Liver (tissue), 7 donors: ENCODE measurements at regions not wholly inside any gene's neighbourhood (a gene's known extent, or its start where the extent isn't known, plus 50 kb on each side); places are given as distances from the start of the nearest gene placed in this dataset.

Experiments used
- DNase-seq: peaks from one replicate; pipeline ENCODE4 v3.0.0-alpha.2; 2017; ENCODE audit warnings: low spot score
- H3K27ac ChIP-seq, 2 donors: one replicate each; pipeline ENCODE4 v1.7.0; 2013; ENCODE audit warnings: inconsistent platforms in 2 of 2, low read length in 2 of 2, control low read depth in 1 of 2, low read depth in 1 of 2, mild to moderate bottlenecking in 1 of 2
- H3K27me3 ChIP-seq, 4 donors: one replicate each; pipeline versions ENCODE4 v1.6.1 to v1.7.0; 2013; ENCODE audit warnings: low read length in 3 of 4, inconsistent platforms in 1 of 4, mild to moderate bottlenecking in 1 of 4, moderate library complexity in 1 of 4; ENCODE audit not compliant: control insufficient read depth in 4 of 4, insufficient read depth in 4 of 4
- H3K36me3 ChIP-seq, 4 donors: one replicate each; pipeline versions ENCODE4 v1.6.1 to v1.7.0; 2013; ENCODE audit warnings: low read length in 3 of 4, mild to moderate bottlenecking in 3 of 4, low read depth in 1 of 4, moderate library complexity in 1 of 4; ENCODE audit not compliant: control insufficient read depth in 4 of 4, insufficient read depth in 3 of 4
- H3K4me1 ChIP-seq, 4 donors: one replicate each; pipeline versions ENCODE4 v1.6.1 to v1.7.0; 2013; ENCODE audit warnings: low read length in 3 of 4, mild to moderate bottlenecking in 3 of 4, moderate library complexity in 1 of 4; ENCODE audit not compliant: control insufficient read depth in 4 of 4, insufficient read depth in 4 of 4
- H3K4me3 ChIP-seq, 3 donors: one replicate each; pipeline versions ENCODE4 v1.6.1 to v1.7.0; 2013; ENCODE audit warnings: low read length in 3 of 3, control low read depth in 1 of 3, low read depth in 1 of 3, mild to moderate bottlenecking in 1 of 3
- H3K9ac ChIP-seq, 2 donors: one replicate each; pipeline ENCODE4 v1.7.0; 2013; ENCODE audit warnings: low read length in 2 of 2, mild to moderate bottlenecking in 2 of 2, moderate library complexity in 2 of 2, control low read depth in 1 of 2, low read depth in 1 of 2
- H3K9me3 ChIP-seq, 4 donors: one replicate each; pipeline versions ENCODE4 v1.6.1 to v1.7.0; 2013; ENCODE audit warnings: low read length in 3 of 4; ENCODE audit not compliant: control insufficient read depth in 4 of 4
- ATF3 ChIP-seq: IDR thresholded peaks from 2 replicates; pipeline ENCODE4 v1.6.1; 2016; ENCODE audit warnings: antibody characterized with exemption
- FOXA2 ChIP-seq: IDR thresholded peaks from 2 replicates; pipeline ENCODE4 v1.6.1; 2016; ENCODE audit warnings: antibody characterized with exemption
- GABPA ChIP-seq, 2 donors: IDR thresholded peaks in 1 of 2; conservative IDR thresholded peaks in 1 of 2; 2 replicates each; pipeline ENCODE4 v1.6.1; 2016; ENCODE audit warnings: antibody characterized with exemption in 2 of 2, mild to moderate bottlenecking in 1 of 2, moderate library complexity in 1 of 2
- HNF4A ChIP-seq, 2 donors: conservative IDR thresholded peaks; 2 replicates each; pipeline ENCODE4 v1.6.1; 2016; ENCODE audit warnings: antibody characterized with exemption in 2 of 2, mild to moderate bottlenecking in 2 of 2
- JUND ChIP-seq, 2 donors: IDR thresholded peaks; 2 replicates each; pipeline ENCODE4 v1.6.1; 2016; ENCODE audit warnings: antibody characterized with exemption in 2 of 2
- MAX ChIP-seq: IDR thresholded peaks from 2 replicates; pipeline ENCODE4 v1.6.1; 2016; ENCODE audit warnings: antibody characterized with exemption
- NR2F2 ChIP-seq: IDR thresholded peaks from 2 replicates; pipeline ENCODE4 v1.6.1; 2016; ENCODE audit warnings: antibody characterized with exemption
- RAD21 ChIP-seq, 2 donors: IDR thresholded peaks; 2 replicates each; pipeline ENCODE4 v1.6.1; 2016; ENCODE audit warnings: antibody characterized with exemption in 2 of 2, mild to moderate bottlenecking in 2 of 2
- REST ChIP-seq: IDR thresholded peaks from 2 replicates; pipeline ENCODE4 v1.6.1; 2016; ENCODE audit warnings: antibody characterized with exemption, mild to moderate bottlenecking
- RXRA ChIP-seq, 2 donors: IDR thresholded peaks; 2 replicates each; pipeline ENCODE4 v1.6.1; 2017 to 2018; ENCODE audit warnings: antibody characterized with exemption in 2 of 2, mild to moderate bottlenecking in 1 of 2
- SP1 ChIP-seq: IDR thresholded peaks from 2 replicates; pipeline ENCODE4 v1.6.1; 2018; ENCODE audit warnings: antibody characterized with exemption, mild to moderate bottlenecking
- TAF1 ChIP-seq: conservative IDR thresholded peaks from 2 replicates; pipeline ENCODE4 v1.6.1; 2016; ENCODE audit warnings: antibody characterized with exemption, mild to moderate bottlenecking
- YY1 ChIP-seq: IDR thresholded peaks from 2 replicates; pipeline ENCODE4 v1.6.1; 2016; ENCODE audit warnings: antibody characterized with exemption, mild to moderate bottlenecking
- WGBS: extraction: QIAGEN DNeasy Blood & Tissue Kit; methylation state at CpG from one replicate; pipeline ENCODE4 v1.1.7; 2013; 5-methylcytosine and 5-hydroxymethylcytosine counted together
- TF ChIP-seq, protein P1 (sequence below): IDR thresholded peaks from 2 replicates; pipeline ENCODE4 v1.6.1; 2016; ENCODE audit warnings: antibody characterized with exemption
- donor health status: healthy.
- donor health status: healthy.
- donor health status: healthy.
- donor health status: healthy.

DNA sequence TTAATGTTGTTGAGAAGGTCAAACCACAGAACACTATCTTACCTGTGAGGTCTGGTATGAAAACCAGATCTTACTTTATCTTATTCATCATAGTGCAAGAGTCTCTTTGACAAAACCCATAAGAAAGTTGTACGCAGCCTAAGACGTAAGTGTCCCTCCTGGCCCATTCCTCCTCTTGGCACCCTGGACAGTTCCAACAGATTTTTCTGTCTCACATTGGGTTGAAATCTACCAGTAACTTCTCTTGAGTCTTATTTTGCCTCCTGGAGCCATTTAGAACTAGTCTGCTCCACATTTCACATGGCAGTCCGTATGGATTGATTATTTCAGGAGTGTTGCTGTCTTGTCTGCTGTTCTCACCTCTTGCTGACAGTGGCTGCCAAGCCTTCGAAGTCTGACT lies 498.4 kb downstream of the PDCD6IP start:
- H3K27ac ChIP-seq = no peak overlapping the region
- no peak for DNase-seq
- no peaks in the 10 kb centered on the region for H3K36me3 ChIP-seq
- WGBS = 71% methylated on average over 4 of the region's 4 CpGs
- H3K9me3 ChIP-seq = no peaks in the 10 kb centered on the region
- H3K9ac ChIP-seq = no peak overlapping the region
- TF ChIP-seq RXRA (IDR thresholded peaks at IDR 0.05) = no peak
- no peaks in the 10 kb centered on the region for H3K4me1 ChIP-seq
- H3K27me3 ChIP-seq = peaks cover 0 to 4% (median 2%) of the 10 kb centered on the region in 4 donors
- H3K4me3 ChIP-seq = no peak overlapping the region

DNA sequence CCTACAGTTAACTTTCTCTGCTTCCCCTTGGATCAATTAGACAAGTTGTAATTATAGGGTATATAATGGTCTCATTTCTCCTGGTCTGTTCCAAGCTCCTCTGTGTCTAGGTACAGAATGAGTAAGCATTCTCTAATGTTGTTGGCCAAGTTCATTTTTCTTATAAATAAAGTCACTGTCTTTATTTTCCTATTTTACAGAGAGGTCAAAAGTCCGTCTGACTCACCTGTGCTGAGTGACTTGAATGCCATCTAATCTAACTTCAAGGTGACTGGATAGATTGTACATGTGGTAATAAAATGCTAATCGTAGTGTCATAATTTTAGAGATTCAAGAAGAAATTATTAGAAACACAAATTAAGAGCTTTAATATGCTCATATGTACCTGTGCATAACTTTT lies 500.2 kb downstream of the PDCD6IP start:
- no peaks in the 10 kb centered on the region for H3K36me3 ChIP-seq
- no peak overlapping the region for H3K9ac ChIP-seq
- no peak for DNase-seq
- peaks cover 0 to 4% (median 2%) of the 10 kb centered on the region in 4 donors for H3K27me3 ChIP-seq
- H3K4me3 ChIP-seq = no peak overlapping the region
- no peaks in the 10 kb centered on the region for H3K4me1 ChIP-seq
- 65% methylated on average over 2 of the region's 2 CpGs for WGBS
- TF ChIP-seq JUND (IDR thresholded peaks at IDR 0.05) (no peak), TAF1 (no peak), RXRA (IDR thresholded peaks at IDR 0.05) (no peak), GABPA (IDR thresholded peaks at IDR 0.05 in 1 of 2, conservative IDR thresholded peaks at IDR 0.05 in 1 of 2) (no peak), SP1 (no peak), RAD21 (IDR thresholded peaks at IDR 0.05) (no peak), HNF4A (conservative IDR thresholded peaks at IDR 0.05) (no peak), NR2F2 (no peak), FOXA2 (no peak), ATF3 (no peak), REST (no peak), MAX (no peak)
- TF ChIP-seq, protein P1, sequence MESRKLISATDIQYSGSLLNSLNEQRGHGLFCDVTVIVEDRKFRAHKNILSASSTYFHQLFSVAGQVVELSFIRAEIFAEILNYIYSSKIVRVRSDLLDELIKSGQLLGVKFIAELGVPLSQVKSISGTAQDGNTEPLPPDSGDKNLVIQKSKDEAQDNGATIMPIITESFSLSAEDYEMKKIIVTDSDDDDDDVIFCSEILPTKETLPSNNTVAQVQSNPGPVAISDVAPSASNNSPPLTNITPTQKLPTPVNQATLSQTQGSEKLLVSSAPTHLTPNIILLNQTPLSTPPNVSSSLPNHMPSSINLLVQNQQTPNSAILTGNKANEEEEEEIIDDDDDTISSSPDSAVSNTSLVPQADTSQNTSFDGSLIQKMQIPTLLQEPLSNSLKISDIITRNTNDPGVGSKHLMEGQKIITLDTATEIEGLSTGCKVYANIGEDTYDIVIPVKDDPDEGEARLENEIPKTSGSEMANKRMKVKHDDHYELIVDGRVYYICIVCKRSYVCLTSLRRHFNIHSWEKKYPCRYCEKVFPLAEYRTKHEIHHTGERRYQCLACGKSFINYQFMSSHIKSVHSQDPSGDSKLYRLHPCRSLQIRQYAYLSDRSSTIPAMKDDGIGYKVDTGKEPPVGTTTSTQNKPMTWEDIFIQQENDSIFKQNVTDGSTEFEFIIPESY = no peak
- H3K27ac ChIP-seq = no peak overlapping the region
- H3K9me3 ChIP-seq = no peaks in the 10 kb centered on the region

- no peaks in the 10 kb centered on the region for H3K4me1 ChIP-seq
- H3K9me3 ChIP-seq = no peaks in the 10 kb centered on the region
- H3K9ac ChIP-seq = no peak overlapping the region
- H3K27me3 ChIP-seq = peaks cover 0 to 4% (median 2%) of the 10 kb centered on the region in 4 donors
- H3K27ac ChIP-seq = no peak overlapping the region
- H3K36me3 ChIP-seq = no peaks in the 10 kb centered on the region
- no peak for DNase-seq
- 48% methylated on average over 3 of the region's 3 CpGs for WGBS
- H3K4me3 ChIP-seq = no peak overlapping the region
- TF ChIP-seq GABPA (IDR thresholded peaks at IDR 0.05 in 1 of 2, conservative IDR thresholded peaks at IDR 0.05 in 1 of 2) = no peak
- no peak for TF ChIP-seq RAD21 (IDR thresholded peaks at IDR 0.05)
- TF ChIP-seq YY1 = no peak
- TF ChIP-seq FOXA2 = no peak
- TF ChIP-seq NR2F2 = no peak
- no peak for TF ChIP-seq RXRA (IDR thresholded peaks at IDR 0.05)
- no peak for TF ChIP-seq JUND (IDR thresholded peaks at IDR 0.05)
- TF ChIP-seq MAX = no peak
- TF ChIP-seq ATF3 = no peak
- no peak for TF ChIP-seq REST
- TF ChIP-seq, protein P1 = no peak
Observed at GRCh38 chr3:34300621-34301020, 502.2 kb downstream of the PDCD6IP start.
